Right atrium auricular region (tissue), 2 donors: ENCODE measurements at regions not wholly inside any gene's neighbourhood (a gene's known extent, or its start where the extent isn't known, plus 50 kb on each side); places are given as distances from the start of the nearest gene placed in this dataset.

Experiments used
- DNase-seq: peaks from one replicate; pipeline ENCODE4 v3.0.0-alpha.2; 2019; ENCODE audit warnings: low spot score
- H3K27ac ChIP-seq, 2 donors: fragments of 200-600 bp; sonication (generic); 1 replicate in 1 of 2; 2 replicates in 1 of 2; pipeline ENCODE4 v1.5.1; 2016 to 2019
- H3K27me3 ChIP-seq, 2 donors: fragments of 200-600 bp; sonication (generic); one replicate each; pipeline versions ENCODE4 v1.5.1 to v1.6.0; 2017 to 2019
- H3K36me3 ChIP-seq: fragments of 200-600 bp; sonication (generic); one replicate; pipeline ENCODE4 v1.5.1; 2016
- H3K4me1 ChIP-seq, 2 donors: fragments of 200-600 bp; sonication (generic); one replicate each; pipeline versions ENCODE4 v1.5.1 to v1.6.0; 2017 to 2019
- H3K4me3 ChIP-seq, 2 donors: fragments of 200-600 bp; sonication (generic); 1 replicate in 1 of 2; 2 replicates in 1 of 2; pipeline ENCODE4 v1.5.1; 2017 to 2019; ENCODE audit warnings: mild to moderate bottlenecking in 1 of 2, moderate library complexity in 1 of 2
- H3K9me3 ChIP-seq, 2 donors: fragments of 200-600 bp; sonication (generic); one replicate each; pipeline ENCODE4 v1.5.1; 2019
- TF ChIP-seq, protein P1 (sequence below), 2 donors: fragments of 200-600 bp; sonication (generic); IDR thresholded peaks; one replicate each; pipeline ENCODE4 v1.5.1; 2019; ENCODE audit warnings: antibody characterized with exemption in 2 of 2

DNA sequence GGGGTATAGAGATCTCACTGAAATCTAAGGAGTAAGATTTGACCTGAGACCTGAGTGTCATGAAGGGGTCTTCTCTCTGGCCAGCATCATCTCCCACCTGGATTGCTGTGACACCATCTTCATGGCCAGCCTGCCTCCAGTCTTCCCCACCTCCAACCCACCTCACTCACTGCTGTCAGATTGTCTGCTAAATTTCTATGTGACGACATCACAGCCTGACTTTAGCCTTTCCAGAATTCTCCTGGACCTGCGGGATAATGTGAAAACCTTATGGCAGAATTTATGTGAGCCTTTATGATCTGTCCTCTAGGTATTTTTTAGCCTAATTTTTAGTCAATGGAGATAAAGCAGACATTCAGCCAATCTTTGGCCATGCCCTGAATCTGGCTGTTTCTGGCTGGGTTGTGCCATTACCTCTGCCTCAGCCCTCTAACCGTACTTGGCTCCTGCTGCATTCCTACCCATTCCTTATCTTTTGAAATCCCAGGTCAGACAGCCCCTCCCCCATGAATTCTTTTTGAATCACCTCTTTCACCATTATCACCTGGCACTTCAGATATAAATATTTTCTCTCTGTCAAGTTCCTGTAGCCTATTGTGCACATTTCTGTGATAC is 66.4 kb upstream of the MMADHC start:
- Histone ChIP-seq H3K9me3 (peaks cover 0 to 5% of the 10 kb centered on the region in 2 donors), H3K4me1 (no peaks in the 10 kb centered on the region), H3K4me3 (no peak overlapping the region), H3K27ac (no peak overlapping the region), H3K36me3 (no peaks in the 10 kb centered on the region), H3K27me3 (no peaks in the 10 kb centered on the region)
- TF ChIP-seq, protein P1, sequence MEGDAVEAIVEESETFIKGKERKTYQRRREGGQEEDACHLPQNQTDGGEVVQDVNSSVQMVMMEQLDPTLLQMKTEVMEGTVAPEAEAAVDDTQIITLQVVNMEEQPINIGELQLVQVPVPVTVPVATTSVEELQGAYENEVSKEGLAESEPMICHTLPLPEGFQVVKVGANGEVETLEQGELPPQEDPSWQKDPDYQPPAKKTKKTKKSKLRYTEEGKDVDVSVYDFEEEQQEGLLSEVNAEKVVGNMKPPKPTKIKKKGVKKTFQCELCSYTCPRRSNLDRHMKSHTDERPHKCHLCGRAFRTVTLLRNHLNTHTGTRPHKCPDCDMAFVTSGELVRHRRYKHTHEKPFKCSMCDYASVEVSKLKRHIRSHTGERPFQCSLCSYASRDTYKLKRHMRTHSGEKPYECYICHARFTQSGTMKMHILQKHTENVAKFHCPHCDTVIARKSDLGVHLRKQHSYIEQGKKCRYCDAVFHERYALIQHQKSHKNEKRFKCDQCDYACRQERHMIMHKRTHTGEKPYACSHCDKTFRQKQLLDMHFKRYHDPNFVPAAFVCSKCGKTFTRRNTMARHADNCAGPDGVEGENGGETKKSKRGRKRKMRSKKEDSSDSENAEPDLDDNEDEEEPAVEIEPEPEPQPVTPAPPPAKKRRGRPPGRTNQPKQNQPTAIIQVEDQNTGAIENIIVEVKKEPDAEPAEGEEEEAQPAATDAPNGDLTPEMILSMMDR (IDR thresholded peaks at IDR 0.05): no peak
- no peak for DNase-seq

DNA sequence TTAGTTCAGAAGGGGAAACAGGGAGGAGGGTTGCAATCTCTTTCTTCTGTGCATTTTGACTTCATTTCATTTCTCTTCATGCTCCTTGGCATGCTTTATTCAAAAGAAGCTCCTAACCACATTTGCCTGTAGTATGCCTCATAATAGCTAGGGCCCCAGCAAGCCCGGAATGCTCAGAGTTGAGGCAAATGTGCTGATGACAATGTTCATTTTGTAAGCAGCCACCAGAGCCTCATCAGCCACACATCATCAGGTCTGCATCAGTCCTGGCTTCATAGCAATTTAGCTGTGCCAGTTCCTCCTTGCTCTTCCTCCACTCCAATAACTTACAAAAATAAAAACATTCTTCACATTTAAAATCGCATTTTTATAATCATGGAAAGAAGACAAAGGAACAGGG is 65.4 kb upstream of the MMADHC start:
- Histone ChIP-seq H3K4me3 (no peak overlapping the region), H3K36me3 (no peaks in the 10 kb centered on the region), H3K4me1 (no peaks in the 10 kb centered on the region), H3K27ac (no peak overlapping the region), H3K9me3 (peaks cover 0 to 5% of the 10 kb centered on the region in 2 donors), H3K27me3 (no peaks in the 10 kb centered on the region)
- TF ChIP-seq, protein P1 (IDR thresholded peaks at IDR 0.05): no peak
- no peak for DNase-seq

DNA sequence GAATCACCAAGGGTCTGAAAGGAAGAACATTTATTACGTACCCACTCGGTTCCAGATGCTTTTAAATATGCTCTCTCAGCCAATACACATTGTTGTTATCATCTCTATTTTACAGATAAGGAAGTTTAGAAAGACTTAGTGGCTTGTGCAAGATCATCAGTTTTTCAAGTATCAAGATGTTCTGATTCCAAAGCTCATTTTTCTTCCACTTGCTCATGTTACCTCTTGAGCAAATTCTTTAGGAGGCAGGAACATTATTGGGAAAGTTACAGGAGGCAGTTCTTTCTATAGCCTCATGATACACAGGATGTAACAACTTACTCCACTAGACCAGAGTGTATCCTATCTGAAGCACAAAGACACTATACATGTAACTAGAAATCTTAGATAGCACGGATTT is 65.0 kb upstream of the MMADHC start:
- Histone ChIP-seq H3K4me1 (no peaks in the 10 kb centered on the region), H3K4me3 (no peak overlapping the region), H3K36me3 (no peaks in the 10 kb centered on the region), H3K27ac (no peak overlapping the region), H3K9me3 (peaks cover 0 to 5% of the 10 kb centered on the region in 2 donors), H3K27me3 (no peaks in the 10 kb centered on the region)
- DNase-seq: no peak
- TF ChIP-seq, protein P1 (IDR thresholded peaks at IDR 0.05): no peak

DNA sequence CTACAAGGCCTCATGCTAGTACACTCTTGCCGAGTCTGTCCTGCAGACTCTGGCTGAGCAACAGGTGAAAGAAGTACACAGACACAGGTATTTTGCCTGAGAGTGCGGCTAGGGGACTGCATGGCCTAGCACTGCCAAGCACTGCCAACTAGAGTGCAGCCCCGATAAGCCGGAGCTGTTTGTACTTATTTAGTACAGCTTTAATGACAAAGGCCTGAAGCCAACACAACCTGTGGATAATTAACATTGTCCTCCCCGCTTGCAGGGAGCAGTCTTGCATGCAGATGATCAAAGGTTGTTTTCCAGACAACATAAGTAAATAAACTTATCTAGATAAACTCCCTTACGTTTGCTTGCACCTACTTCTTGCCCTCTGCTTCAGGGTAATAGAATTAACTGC is 63.7 kb upstream of the MMADHC start:
- no peak overlapping the region for H3K4me3 ChIP-seq
- H3K27me3 ChIP-seq: no peaks in the 10 kb centered on the region
- H3K4me1 ChIP-seq: no peaks in the 10 kb centered on the region
- no peak overlapping the region for H3K27ac ChIP-seq
- H3K9me3 ChIP-seq: peaks cover 0 to 5% of the 10 kb centered on the region in 2 donors
- TF ChIP-seq, protein P1 (IDR thresholded peaks at IDR 0.05): no peak
- no peak for DNase-seq
- no peaks in the 10 kb centered on the region for H3K36me3 ChIP-seq

DNA sequence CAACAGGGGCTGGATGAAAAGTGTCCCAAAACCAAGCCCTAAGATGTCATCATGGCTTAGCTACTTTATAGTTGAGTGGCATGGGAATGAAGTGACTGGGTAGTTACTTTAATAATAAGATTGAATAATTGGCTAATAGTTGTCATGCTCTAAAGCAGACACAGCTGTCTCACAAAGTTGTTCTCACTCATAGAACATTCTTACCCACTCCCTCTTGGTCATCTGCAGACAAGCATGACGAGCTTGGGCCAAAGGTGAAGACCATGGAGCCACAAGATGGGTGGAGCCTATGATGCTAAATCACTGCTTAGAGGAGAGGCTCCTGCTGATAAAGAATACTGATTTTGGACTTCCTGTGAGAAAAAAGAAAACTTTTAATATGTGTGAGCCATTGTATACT is 62.4 kb upstream of the MMADHC start:
- TF ChIP-seq, protein P1 (IDR thresholded peaks at IDR 0.05): no peak
- no peaks in the 10 kb centered on the region for H3K27me3 ChIP-seq
- H3K27ac ChIP-seq: no peak overlapping the region
- no peaks in the 10 kb centered on the region for H3K9me3 ChIP-seq
- no peak overlapping the region for H3K4me3 ChIP-seq
- no peaks in the 10 kb centered on the region for H3K4me1 ChIP-seq
- no peaks in the 10 kb centered on the region for H3K36me3 ChIP-seq
- DNase-seq: no peak
